Body of pancreas (tissue), 4 donors: ENCODE measurements at regions not wholly inside any gene's neighbourhood (a gene's known extent, or its start where the extent isn't known, plus 50 kb on each side); places are given as distances from the start of the nearest gene placed in this dataset.

Experiments
- POLR2A ChIP-seq, 3 donors: fragments of 450-650 bp; IDR thresholded peaks; one replicate each; pipeline ENCODE4 v1.6.1; 2016; ENCODE audit warnings: antibody characterized with exemption in 3 of 3, mild to moderate bottlenecking in 2 of 3
- TF ChIP-seq, protein P1 (sequence below), 7 experiments: fragments of 450-650 bp in 4 of 7; fragments of 200-600 bp in 3 of 7; sonication (generic) in 3 of 7; IDR thresholded peaks; one replicate each; pipeline ENCODE4 v1.5.1; 2016 to 2019; ENCODE audit warnings: antibody characterized with exemption in 7 of 7

DNA sequence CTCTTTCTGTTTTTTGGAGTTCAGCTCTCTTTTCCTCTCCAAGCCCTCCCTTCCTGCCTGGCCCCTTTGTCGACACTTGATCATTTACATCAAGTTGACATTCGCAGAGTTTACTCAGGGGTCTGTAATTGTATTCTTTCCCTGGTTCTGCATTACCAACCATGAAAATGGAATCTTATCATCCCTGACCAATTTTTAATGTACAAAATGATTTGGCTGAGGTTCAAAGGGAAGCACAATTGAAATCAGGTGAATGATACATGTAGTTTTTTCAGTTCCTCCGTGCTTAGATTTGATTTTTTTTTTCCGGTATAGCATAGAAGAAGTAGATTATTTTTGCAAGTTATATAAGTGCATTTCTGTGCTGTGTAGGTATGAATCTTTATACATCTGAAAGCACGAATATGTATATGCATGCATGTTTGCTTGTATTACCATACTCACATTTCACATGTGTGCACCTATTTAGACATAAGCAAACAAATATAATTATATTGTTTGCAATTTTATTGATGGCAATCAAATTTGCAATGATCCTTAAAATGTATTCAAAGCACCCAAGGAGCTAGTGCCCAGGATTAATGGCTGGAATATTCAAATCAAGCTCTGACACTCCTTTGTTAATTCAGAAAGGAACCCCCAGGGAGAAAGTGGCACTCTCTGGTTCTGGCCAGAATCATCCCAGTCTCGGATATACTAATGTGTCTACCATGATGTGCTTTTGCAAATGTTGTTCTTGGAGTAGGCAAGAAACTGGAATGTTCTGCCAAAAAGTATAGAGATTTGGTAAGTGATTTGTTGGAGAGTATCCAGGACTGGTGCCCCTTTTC, 189.3 kb downstream of the VRK1 start:
- TF ChIP-seq, protein P1, sequence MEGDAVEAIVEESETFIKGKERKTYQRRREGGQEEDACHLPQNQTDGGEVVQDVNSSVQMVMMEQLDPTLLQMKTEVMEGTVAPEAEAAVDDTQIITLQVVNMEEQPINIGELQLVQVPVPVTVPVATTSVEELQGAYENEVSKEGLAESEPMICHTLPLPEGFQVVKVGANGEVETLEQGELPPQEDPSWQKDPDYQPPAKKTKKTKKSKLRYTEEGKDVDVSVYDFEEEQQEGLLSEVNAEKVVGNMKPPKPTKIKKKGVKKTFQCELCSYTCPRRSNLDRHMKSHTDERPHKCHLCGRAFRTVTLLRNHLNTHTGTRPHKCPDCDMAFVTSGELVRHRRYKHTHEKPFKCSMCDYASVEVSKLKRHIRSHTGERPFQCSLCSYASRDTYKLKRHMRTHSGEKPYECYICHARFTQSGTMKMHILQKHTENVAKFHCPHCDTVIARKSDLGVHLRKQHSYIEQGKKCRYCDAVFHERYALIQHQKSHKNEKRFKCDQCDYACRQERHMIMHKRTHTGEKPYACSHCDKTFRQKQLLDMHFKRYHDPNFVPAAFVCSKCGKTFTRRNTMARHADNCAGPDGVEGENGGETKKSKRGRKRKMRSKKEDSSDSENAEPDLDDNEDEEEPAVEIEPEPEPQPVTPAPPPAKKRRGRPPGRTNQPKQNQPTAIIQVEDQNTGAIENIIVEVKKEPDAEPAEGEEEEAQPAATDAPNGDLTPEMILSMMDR (IDR thresholded peaks at IDR 0.05): no peak
- TF ChIP-seq POLR2A (IDR thresholded peaks at IDR 0.05): no peak
